SK-N-SH treated with all-trans-retinoic acid at 6 μM for 48 hours (cell line): ENCODE measurements at regions not wholly inside any gene's neighbourhood (a gene's known extent, or its start where the extent isn't known, plus 50 kb on each side); places are given as distances from the start of the nearest gene placed in this dataset.

Experiments used
- ATAC-seq: fragments of 200-7000 bp; cut with Tn5 transposase; 3 replicates; pipeline ENCODE4 v1.9.1; 2020; ENCODE audit warnings: mild to moderate bottlenecking, moderate library complexity
- ARNTL ChIP-seq: fragments of 450-650 bp; formaldehyde crosslinking; IDR thresholded peaks from 2 replicates; pipeline ENCODE4 v1.5.0; 2020; ENCODE audit warnings: low read depth, mild to moderate bottlenecking, moderate library complexity, borderline replicate concordance
- BACH2 ChIP-seq: fragments of 250-450 bp; sonication (Bioruptor Pico); IDR thresholded peaks from 2 replicates; pipeline ENCODE4 v1.9.0; 2021; ENCODE audit warnings: mild to moderate bottlenecking, borderline replicate concordance
- CSDC2 ChIP-seq: fragments of 250-450 bp; sonication (Bioruptor Pico); IDR thresholded peaks from 2 replicates; pipeline ENCODE4 v1.5.0; 2020; ENCODE audit warnings: mild to moderate bottlenecking, moderate library complexity
- ESRRG ChIP-seq: fragments of 250-450 bp; sonication (Bioruptor Pico); IDR thresholded peaks from 2 replicates; pipeline ENCODE4 v1.6.1; 2021; ENCODE audit warnings: mild to moderate bottlenecking
- GLIS3 ChIP-seq: fragments of 250-450 bp; sonication (Bioruptor Pico); IDR thresholded peaks from 2 replicates; pipeline ENCODE4 v1.5.0; 2020; ENCODE audit warnings: mild to moderate bottlenecking, moderate library complexity
- ISL1 ChIP-seq: fragments of 250-450 bp; sonication (Bioruptor Pico); IDR thresholded peaks from 2 replicates; pipeline ENCODE4 v2.1.2; 2022; ENCODE audit warnings: mild to moderate bottlenecking, moderate library complexity
- OSR1 ChIP-seq: fragments of 250-450 bp; sonication (Bioruptor Pico); IDR thresholded peaks from 2 replicates; pipeline ENCODE4 v1.8.0; 2022; ENCODE audit warnings: moderate library complexity, mild to moderate bottlenecking, inconsistent platforms
- RARB ChIP-seq: fragments of 250-450 bp; sonication (Bioruptor Pico); IDR thresholded peaks from 2 replicates; pipeline ENCODE4 v1.8.0; 2021; ENCODE audit warnings: mild to moderate bottlenecking, moderate library complexity
- SNAI2 ChIP-seq: fragments of 250-450 bp; sonication (Bioruptor Pico); IDR thresholded peaks from 2 replicates; pipeline ENCODE4 v1.5.0; 2020; ENCODE audit warnings: mild to moderate bottlenecking, moderate library complexity
- TCF4 ChIP-seq: fragments of 250-450 bp; sonication (Bioruptor Pico); IDR thresholded peaks from 2 replicates; pipeline ENCODE4 v1.8.0; 2021; ENCODE audit warnings: mild to moderate bottlenecking, moderate library complexity, borderline replicate concordance
- TOX ChIP-seq: fragments of 250-450 bp; sonication (Bioruptor Pico); IDR thresholded peaks from 2 replicates; pipeline ENCODE4 v1.8.0; 2021; ENCODE audit warnings: mild to moderate bottlenecking, moderate library complexity, borderline replicate concordance
- ZC3H10 ChIP-seq: fragments of 250-450 bp; sonication (Bioruptor Pico); IDR thresholded peaks from 2 replicates; pipeline ENCODE4 v1.5.1; 2021; ENCODE audit warnings: mild to moderate bottlenecking, moderate library complexity
- ZFP3 ChIP-seq: fragments of 250-450 bp; sonication (Bioruptor Pico); IDR thresholded peaks from 2 replicates; pipeline ENCODE4 v1.5.0; 2020; ENCODE audit warnings: mild to moderate bottlenecking, moderate library complexity
- ZFP30 ChIP-seq: fragments of 450-650 bp; formaldehyde crosslinking; IDR thresholded peaks from 2 replicates; pipeline ENCODE4 v1.5.0; 2022; ENCODE audit warnings: mild to moderate bottlenecking, moderate library complexity
- ZNF565 ChIP-seq: fragments of 450-650 bp; formaldehyde crosslinking; conservative IDR thresholded peaks from 2 replicates; pipeline ENCODE4 v1.5.0; 2020; ENCODE audit warnings: low read depth, mild to moderate bottlenecking, moderate library complexity
- ZNF70 ChIP-seq: fragments of 450-650 bp; formaldehyde crosslinking; IDR thresholded peaks from 2 replicates; pipeline ENCODE4 v1.5.0; 2020; ENCODE audit warnings: mild to moderate bottlenecking, moderate library complexity
- ZNF8 ChIP-seq: fragments of 450-650 bp; formaldehyde crosslinking; IDR thresholded peaks from 2 replicates; pipeline ENCODE4 v1.5.0; 2020; ENCODE audit warnings: mild to moderate bottlenecking, moderate library complexity
- TF ChIP-seq, protein P1 (sequence below): fragments of 250-450 bp; sonication (Bioruptor Pico); IDR thresholded peaks from 2 replicates; pipeline ENCODE4 v1.5.1; 2021; ENCODE audit warnings: mild to moderate bottlenecking, moderate library complexity
- TF ChIP-seq, protein P2 (sequence below): fragments of 250-450 bp; sonication (Bioruptor Pico); IDR thresholded peaks from 2 replicates; pipeline ENCODE4 v1.8.0; 2020; ENCODE audit warnings: mild to moderate bottlenecking, moderate library complexity, borderline replicate concordance
- TF ChIP-seq, protein P3 (sequence below): fragments of 250-450 bp; sonication (Bioruptor Pico); IDR thresholded peaks from 2 replicates; pipeline ENCODE4 v1.8.0; 2021; ENCODE audit warnings: low read depth, mild to moderate bottlenecking, moderate library complexity, borderline replicate concordance
- TF ChIP-seq, protein P4 (sequence below): fragments of 250-450 bp; sonication (Bioruptor Pico); IDR thresholded peaks from 2 replicates; pipeline ENCODE4 v1.5.0; 2020; ENCODE audit warnings: mild to moderate bottlenecking, moderate library complexity
- TF ChIP-seq, protein P5 (sequence below): fragments of 250-450 bp; sonication (Bioruptor Pico); IDR thresholded peaks from 2 replicates; pipeline ENCODE4 v1.5.1; 2020; ENCODE audit warnings: low read depth, mild to moderate bottlenecking, moderate library complexity

DNA sequence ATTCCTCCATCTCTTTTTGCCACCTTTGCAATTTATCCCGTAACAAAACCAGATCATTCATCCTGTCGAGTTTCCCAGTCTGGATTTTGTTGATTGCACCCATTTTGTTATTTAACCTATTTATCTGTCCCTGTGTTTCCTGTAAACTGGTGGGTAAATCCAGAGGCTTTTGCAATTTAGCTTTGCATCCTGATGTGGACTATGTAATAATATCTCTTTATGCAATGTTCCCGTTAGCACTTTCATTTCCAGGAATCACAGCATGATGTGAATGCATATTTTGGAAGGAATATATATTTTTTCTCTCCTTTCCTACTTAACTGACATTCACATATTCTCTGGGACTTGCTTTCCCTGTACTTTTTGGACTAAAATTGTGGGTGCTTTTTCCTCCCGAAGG lies 240.3 kb upstream of the GAS1 start:
- TF ChIP-seq ZFP3 (CRISPR knock-in tag): no peak
- ATAC-seq: no peak

DNA sequence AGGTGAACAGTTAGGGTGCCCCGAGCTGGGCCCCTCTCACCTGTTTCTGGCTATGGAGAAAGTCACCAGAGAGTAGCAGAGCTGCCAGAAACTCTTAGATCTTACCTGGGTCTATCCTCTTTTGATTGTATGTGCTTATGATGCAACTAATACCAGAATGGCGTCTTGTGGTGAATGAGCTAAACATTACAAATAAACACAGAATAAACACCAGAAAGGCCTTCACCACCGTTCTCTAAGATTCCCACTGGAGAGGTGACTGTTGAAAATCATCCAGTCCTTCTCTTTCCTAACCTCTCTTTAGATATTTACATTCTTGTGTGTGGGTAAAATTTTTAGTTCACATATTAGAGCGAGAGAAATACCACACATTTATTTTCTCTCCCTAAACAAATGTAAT lies 241.7 kb upstream of the GAS1 start:
- ATAC-seq: no peak
- TF ChIP-seq CSDC2 (CRISPR knock-in tag): no peak
- TF ChIP-seq, protein P1, sequence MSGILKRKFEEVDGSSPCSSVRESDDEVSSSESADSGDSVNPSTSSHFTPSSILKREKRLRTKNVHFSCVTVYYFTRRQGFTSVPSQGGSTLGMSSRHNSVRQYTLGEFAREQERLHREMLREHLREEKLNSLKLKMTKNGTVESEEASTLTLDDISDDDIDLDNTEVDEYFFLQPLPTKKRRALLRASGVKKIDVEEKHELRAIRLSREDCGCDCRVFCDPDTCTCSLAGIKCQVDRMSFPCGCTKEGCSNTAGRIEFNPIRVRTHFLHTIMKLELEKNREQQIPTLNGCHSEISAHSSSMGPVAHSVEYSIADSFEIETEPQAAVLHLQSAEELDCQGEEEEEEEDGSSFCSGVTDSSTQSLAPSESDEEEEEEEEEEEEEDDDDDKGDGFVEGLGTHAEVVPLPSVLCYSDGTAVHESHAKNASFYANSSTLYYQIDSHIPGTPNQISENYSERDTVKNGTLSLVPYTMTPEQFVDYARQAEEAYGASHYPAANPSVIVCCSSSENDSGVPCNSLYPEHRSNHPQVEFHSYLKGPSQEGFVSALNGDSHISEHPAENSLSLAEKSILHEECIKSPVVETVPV: no peak
- TF ChIP-seq TCF4 (CRISPR knock-in tag): no peak
- no peak for TF ChIP-seq OSR1
- TF ChIP-seq, protein P2, sequence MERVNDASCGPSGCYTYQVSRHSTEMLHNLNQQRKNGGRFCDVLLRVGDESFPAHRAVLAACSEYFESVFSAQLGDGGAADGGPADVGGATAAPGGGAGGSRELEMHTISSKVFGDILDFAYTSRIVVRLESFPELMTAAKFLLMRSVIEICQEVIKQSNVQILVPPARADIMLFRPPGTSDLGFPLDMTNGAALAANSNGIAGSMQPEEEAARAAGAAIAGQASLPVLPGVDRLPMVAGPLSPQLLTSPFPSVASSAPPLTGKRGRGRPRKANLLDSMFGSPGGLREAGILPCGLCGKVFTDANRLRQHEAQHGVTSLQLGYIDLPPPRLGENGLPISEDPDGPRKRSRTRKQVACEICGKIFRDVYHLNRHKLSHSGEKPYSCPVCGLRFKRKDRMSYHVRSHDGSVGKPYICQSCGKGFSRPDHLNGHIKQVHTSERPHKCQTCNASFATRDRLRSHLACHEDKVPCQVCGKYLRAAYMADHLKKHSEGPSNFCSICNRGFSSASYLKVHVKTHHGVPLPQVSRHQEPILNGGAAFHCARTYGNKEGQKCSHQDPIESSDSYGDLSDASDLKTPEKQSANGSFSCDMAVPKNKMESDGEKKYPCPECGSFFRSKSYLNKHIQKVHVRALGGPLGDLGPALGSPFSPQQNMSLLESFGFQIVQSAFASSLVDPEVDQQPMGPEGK (CRISPR knock-in tag): no peak
- TF ChIP-seq GLIS3 (CRISPR knock-in tag): no peak
- no peak for TF ChIP-seq ZNF70 (CRISPR knock-in tag)
- TF ChIP-seq, protein P3, sequence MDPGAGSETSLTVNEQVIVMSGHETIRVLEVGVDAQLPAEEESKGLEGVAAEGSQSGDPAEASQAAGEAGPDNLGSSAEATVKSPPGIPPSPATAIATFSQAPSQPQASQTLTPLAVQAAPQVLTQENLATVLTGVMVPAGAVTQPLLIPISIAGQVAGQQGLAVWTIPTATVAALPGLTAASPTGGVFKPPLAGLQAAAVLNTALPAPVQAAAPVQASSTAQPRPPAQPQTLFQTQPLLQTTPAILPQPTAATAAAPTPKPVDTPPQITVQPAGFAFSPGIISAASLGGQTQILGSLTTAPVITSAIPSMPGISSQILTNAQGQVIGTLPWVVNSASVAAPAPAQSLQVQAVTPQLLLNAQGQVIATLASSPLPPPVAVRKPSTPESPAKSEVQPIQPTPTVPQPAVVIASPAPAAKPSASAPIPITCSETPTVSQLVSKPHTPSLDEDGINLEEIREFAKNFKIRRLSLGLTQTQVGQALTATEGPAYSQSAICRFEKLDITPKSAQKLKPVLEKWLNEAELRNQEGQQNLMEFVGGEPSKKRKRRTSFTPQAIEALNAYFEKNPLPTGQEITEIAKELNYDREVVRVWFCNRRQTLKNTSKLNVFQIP (CRISPR knock-in tag): no peak
- no peak for TF ChIP-seq ESRRG
- TF ChIP-seq ARNTL: no peak
- TF ChIP-seq BACH2 (CRISPR knock-in tag): no peak
- TF ChIP-seq SNAI2 (CRISPR knock-in tag): no peak
- TF ChIP-seq ZC3H10 (CRISPR knock-in tag): no peak
- no peak for TF ChIP-seq ZNF8 (CRISPR knock-in tag)
- TF ChIP-seq, all 23 proteins: peak for 0

DNA sequence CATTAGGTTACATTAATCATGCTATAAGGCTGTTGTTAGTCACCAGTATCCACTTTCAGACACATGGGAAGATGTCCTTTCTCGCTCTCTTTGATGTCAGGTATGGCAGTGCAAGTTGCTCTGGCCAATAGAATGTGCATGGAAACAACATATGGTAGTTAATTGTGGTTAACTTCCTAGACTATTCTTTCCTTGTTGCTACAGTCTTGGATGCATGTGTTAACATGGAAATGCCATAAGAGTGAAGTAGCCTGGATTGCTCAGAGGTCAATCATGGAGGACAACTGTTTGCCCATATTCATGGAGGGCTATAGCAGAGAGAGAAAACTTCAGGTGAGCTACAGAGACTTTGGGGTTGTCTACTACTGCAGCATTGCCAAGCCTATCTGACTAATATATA lies 245.8 kb upstream of the GAS1 start:
- TF ChIP-seq ZNF565 (CRISPR knock-in tag) (no peak), ESRRG (no peak), SNAI2 (CRISPR knock-in tag) (no peak), ZFP3 (CRISPR knock-in tag) (no peak), OSR1 (no peak), TOX (CRISPR knock-in tag) (no peak), ZC3H10 (CRISPR knock-in tag) (no peak), ZNF70 (CRISPR knock-in tag) (no peak), ZNF8 (CRISPR knock-in tag) (no peak), RARB (no peak), ARNTL (no peak), ISL1 (no peak), CSDC2 (CRISPR knock-in tag) (no peak), TCF4 (CRISPR knock-in tag) (no peak), ZFP30 (CRISPR knock-in tag) (no peak)
- TF ChIP-seq, protein P1: no peak
- TF ChIP-seq, protein P4, sequence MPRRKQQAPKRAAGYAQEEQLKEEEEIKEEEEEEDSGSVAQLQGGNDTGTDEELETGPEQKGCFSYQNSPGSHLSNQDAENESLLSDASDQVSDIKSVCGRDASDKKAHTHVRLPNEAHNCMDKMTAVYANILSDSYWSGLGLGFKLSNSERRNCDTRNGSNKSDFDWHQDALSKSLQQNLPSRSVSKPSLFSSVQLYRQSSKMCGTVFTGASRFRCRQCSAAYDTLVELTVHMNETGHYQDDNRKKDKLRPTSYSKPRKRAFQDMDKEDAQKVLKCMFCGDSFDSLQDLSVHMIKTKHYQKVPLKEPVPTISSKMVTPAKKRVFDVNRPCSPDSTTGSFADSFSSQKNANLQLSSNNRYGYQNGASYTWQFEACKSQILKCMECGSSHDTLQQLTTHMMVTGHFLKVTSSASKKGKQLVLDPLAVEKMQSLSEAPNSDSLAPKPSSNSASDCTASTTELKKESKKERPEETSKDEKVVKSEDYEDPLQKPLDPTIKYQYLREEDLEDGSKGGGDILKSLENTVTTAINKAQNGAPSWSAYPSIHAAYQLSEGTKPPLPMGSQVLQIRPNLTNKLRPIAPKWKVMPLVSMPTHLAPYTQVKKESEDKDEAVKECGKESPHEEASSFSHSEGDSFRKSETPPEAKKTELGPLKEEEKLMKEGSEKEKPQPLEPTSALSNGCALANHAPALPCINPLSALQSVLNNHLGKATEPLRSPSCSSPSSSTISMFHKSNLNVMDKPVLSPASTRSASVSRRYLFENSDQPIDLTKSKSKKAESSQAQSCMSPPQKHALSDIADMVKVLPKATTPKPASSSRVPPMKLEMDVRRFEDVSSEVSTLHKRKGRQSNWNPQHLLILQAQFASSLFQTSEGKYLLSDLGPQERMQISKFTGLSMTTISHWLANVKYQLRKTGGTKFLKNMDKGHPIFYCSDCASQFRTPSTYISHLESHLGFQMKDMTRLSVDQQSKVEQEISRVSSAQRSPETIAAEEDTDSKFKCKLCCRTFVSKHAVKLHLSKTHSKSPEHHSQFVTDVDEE (CRISPR knock-in tag): no peak
- TF ChIP-seq, protein P3 (CRISPR knock-in tag): no peak
- TF ChIP-seq, protein P5, sequence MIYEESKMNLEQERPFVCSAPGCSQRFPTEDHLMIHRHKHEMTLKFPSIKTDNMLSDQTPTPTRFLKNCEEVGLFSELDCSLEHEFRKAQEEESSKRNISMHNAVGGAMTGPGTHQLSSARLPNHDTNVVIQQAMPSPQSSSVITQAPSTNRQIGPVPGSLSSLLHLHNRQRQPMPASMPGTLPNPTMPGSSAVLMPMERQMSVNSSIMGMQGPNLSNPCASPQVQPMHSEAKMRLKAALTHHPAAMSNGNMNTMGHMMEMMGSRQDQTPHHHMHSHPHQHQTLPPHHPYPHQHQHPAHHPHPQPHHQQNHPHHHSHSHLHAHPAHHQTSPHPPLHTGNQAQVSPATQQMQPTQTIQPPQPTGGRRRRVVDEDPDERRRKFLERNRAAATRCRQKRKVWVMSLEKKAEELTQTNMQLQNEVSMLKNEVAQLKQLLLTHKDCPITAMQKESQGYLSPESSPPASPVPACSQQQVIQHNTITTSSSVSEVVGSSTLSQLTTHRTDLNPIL (CRISPR knock-in tag): no peak
- TF ChIP-seq, protein P2 (CRISPR knock-in tag): no peak
- ATAC-seq: peak; percentile 11
